ENCODE measurements at regions not wholly inside any gene's neighbourhood (a gene's known extent, or its start where the extent isn't known, plus 50 kb on each side); places are given as distances from the start of the nearest gene placed in this dataset.

DNA sequence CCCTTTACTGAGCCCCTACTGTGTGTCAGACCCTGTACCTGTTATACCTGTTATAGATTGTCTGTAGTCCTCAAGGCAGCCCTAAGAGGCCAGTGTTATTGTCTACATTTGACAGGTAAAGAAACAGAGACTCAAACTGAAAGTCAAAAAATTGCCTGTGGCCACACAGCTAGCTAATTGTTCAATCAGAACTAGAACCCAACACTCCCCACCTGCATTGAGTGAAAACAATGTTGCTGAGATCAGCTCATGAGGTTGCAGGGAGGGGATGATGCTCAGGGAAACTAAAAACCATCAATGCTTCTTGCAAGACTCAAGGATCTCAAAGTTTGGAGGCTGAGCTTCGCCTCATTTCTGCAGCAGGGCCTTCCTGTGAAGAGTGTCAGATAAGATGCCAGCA, 109.5 kb upstream of the LMO4 start:
- H3K4me1 Mint-ChIP-seq (ENCODE audit: low read depth) = no peaks in the 10 kb centered on the region
- H3K9me3 Mint-ChIP-seq (ENCODE audit: low read depth) = peaks cover 18% of the 10 kb centered on the region
- TF ChIP-seq CTCF (IDR thresholded peaks at IDR 0.05; ENCODE audit: unreplicated experiment) = no peak
- H3K4me3 Mint-ChIP-seq (ENCODE audit: low read depth) = no peak overlapping the region
- H3K27ac Mint-ChIP-seq = no peak overlapping the region
- no peak for DNase-seq (ENCODE audit: low spot score, unreplicated experiment)
- peaks cover 6% of the 10 kb centered on the region for H3K27me3 Mint-ChIP-seq
- no peaks in the 10 kb centered on the region for H3K36me3 Mint-ChIP-seq (ENCODE audit: insufficient read depth)

- peaks cover 18% of the 10 kb centered on the region for H3K9me3 Mint-ChIP-seq (ENCODE audit: low read depth)
- H3K27me3 Mint-ChIP-seq = peaks cover 6% of the 10 kb centered on the region
- no peaks in the 10 kb centered on the region for H3K36me3 Mint-ChIP-seq (ENCODE audit: insufficient read depth)
- H3K4me1 Mint-ChIP-seq (ENCODE audit: low read depth) = no peaks in the 10 kb centered on the region
- no peak for DNase-seq (ENCODE audit: low spot score, unreplicated experiment)
- H3K27ac Mint-ChIP-seq = no peak overlapping the region
- no peak for TF ChIP-seq CTCF (IDR thresholded peaks at IDR 0.05; ENCODE audit: unreplicated experiment)
- H3K4me3 Mint-ChIP-seq (ENCODE audit: low read depth) = no peak overlapping the region
Measured at GRCh38 chr1:87219626-87220025, 109.1 kb upstream of the LMO4 start.

DNA sequence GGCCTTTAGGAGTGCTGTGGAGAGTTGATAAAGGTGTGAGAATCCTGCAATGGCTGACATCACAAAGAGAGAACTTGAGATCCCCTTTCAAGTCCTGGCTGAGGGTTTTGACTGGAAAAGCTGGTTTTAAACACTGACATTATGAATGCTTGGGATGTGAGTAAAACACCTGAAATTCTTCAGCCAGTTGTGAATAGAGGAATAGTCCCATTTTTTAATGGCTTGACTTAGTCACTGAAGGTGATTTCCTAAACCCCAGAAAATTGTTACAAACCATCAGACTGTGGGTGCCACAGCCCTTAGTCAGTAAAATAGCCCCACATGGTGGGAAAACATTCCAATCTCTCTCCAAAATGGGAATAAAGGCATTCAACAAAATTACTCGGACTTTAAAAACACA, 107.7 kb upstream of the LMO4 start:
- no peak overlapping the region for H3K27ac Mint-ChIP-seq
- no peaks in the 10 kb centered on the region for H3K36me3 Mint-ChIP-seq (ENCODE audit: insufficient read depth)
- H3K4me1 Mint-ChIP-seq (ENCODE audit: low read depth) = no peaks in the 10 kb centered on the region
- no peak overlapping the region for H3K4me3 Mint-ChIP-seq (ENCODE audit: low read depth)
- H3K27me3 Mint-ChIP-seq = peaks cover 6% of the 10 kb centered on the region
- TF ChIP-seq CTCF (IDR thresholded peaks at IDR 0.05; ENCODE audit: unreplicated experiment) = no peak
- peaks cover 9% of the 10 kb centered on the region for H3K9me3 Mint-ChIP-seq (ENCODE audit: low read depth)
- DNase-seq (ENCODE audit: low spot score, unreplicated experiment) = no peak

DNA sequence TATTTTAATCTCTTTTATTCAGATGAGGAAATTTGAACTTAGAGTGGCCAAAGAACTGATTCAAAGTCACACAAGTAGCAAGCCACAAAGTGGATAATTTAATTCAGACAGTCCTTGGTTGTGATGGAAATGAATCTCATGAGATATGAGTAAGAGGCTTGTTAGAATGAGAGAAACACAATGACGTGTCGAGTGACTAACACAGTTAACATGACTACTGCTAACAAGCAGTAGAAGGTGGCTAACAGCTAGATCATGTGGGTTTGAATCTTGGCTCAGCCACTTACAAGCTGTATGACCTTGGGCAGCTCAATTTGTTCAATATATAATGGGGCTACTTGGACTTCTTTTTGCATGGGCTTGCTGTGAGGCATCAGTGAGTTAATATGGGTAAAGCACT, 104.5 kb upstream of the LMO4 start:
- no peak for TF ChIP-seq CTCF (IDR thresholded peaks at IDR 0.05; ENCODE audit: unreplicated experiment)
- Mint-ChIP-seq H3K4me1 (ENCODE audit: low read depth) (no peaks in the 10 kb centered on the region), H3K36me3 (ENCODE audit: insufficient read depth) (no peaks in the 10 kb centered on the region), H3K27me3 (peaks cover 8% of the 10 kb centered on the region), H3K4me3 (ENCODE audit: low read depth) (no peak overlapping the region), H3K27ac (no peak overlapping the region), H3K9me3 (ENCODE audit: low read depth) (peaks cover 6% of the 10 kb centered on the region)
- DNase-seq (ENCODE audit: low spot score, unreplicated experiment) = no peak

GRCh38 chr1:87225171-87225570, 103.5 kb upstream of the LMO4 start:
- H3K4me1 Mint-ChIP-seq (ENCODE audit: low read depth) = no peaks in the 10 kb centered on the region
- no peak for DNase-seq (ENCODE audit: low spot score, unreplicated experiment)
- peaks cover 3% of the 10 kb centered on the region for H3K27me3 Mint-ChIP-seq
- peaks cover 6% of the 10 kb centered on the region for H3K9me3 Mint-ChIP-seq (ENCODE audit: low read depth)
- no peak overlapping the region for H3K4me3 Mint-ChIP-seq (ENCODE audit: low read depth)
- no peak for TF ChIP-seq CTCF (IDR thresholded peaks at IDR 0.05; ENCODE audit: unreplicated experiment)
- H3K27ac Mint-ChIP-seq = no peak overlapping the region
- no peaks in the 10 kb centered on the region for H3K36me3 Mint-ChIP-seq (ENCODE audit: insufficient read depth)
